GM12864 (cell line): ENCODE measurements at regions not wholly inside any gene's neighbourhood (a gene's known extent, or its start where the extent isn't known, plus 50 kb on each side); places are given as distances from the start of the nearest gene placed in this dataset.

Source experiments
- DNase-seq: peaks from one replicate; pipeline ENCODE4 v3.0.0-alpha.2; 2011; ENCODE audit warnings: low read depth
- H3K4me3 ChIP-seq: 2 replicates; pipeline ENCODE4 v1.5.1; 2011; ENCODE audit warnings: mild to moderate bottlenecking, low read depth, low read length, control low read depth
- TF ChIP-seq, protein P1 (sequence below): IDR thresholded peaks from 2 replicates; pipeline ENCODE4 v1.5.1; 2011; ENCODE audit warnings: low read depth, mild to moderate bottlenecking, moderate library complexity, low read length, control low read depth, inconsistent platforms; ENCODE audit errors: missing control alignments

DNA sequence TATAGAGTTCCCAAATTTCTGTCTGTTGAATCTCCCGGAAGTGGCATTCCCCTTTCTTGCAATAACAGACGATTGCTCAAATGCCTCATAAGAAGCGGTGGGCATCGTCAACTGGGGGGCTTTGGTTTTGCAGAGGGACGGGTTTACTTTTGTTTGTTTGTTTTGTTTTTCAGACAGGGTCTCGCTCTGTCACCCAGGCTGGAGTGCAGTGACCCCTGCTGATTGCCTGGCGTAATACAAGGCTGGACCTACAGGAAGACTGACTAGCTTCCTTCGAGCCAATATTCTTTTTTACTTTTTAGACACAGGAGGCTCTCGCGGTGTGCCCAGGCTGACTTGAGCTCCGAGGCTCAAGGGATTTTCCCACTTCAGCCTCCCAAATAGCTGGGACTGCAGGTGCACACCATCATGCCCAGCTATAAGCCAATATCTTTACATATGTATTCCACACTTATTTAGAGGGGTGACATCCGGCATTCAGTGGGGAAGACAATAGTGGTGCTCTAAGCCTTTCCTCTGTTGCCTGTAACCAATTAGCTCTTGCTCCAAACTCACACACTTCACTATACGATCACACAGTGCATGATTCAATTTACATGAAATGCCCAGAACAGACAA lies 58.1 kb downstream of the FHIP2A start:
- no peak overlapping the region for H3K4me3 ChIP-seq
- TF ChIP-seq, protein P1, sequence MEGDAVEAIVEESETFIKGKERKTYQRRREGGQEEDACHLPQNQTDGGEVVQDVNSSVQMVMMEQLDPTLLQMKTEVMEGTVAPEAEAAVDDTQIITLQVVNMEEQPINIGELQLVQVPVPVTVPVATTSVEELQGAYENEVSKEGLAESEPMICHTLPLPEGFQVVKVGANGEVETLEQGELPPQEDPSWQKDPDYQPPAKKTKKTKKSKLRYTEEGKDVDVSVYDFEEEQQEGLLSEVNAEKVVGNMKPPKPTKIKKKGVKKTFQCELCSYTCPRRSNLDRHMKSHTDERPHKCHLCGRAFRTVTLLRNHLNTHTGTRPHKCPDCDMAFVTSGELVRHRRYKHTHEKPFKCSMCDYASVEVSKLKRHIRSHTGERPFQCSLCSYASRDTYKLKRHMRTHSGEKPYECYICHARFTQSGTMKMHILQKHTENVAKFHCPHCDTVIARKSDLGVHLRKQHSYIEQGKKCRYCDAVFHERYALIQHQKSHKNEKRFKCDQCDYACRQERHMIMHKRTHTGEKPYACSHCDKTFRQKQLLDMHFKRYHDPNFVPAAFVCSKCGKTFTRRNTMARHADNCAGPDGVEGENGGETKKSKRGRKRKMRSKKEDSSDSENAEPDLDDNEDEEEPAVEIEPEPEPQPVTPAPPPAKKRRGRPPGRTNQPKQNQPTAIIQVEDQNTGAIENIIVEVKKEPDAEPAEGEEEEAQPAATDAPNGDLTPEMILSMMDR = peak; percentile 89
- peak; percentile 22 for DNase-seq

DNA sequence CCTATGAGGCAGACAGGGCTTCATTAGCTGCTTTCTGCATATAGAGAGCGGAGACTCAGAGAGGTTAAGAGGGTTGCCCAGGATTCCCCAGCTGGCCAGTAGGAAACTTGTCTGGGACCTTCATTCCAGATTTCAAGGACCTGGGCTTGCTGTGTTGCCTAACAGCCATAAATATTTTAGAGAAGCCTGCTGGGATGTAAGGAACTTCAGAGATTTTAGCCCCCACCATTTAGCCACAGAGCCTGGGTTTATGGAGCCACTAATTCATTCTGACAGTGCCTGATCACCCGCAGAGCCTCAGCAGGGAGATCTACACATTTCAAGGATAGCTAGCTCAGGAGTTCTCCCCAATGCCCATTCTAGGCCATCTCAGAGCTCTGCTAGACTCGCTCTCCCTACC lies 56.6 kb upstream of the TRUB1 start:
- no peak overlapping the region for H3K4me3 ChIP-seq
- TF ChIP-seq, protein P1 = no peak
- DNase-seq = no peak

DNA sequence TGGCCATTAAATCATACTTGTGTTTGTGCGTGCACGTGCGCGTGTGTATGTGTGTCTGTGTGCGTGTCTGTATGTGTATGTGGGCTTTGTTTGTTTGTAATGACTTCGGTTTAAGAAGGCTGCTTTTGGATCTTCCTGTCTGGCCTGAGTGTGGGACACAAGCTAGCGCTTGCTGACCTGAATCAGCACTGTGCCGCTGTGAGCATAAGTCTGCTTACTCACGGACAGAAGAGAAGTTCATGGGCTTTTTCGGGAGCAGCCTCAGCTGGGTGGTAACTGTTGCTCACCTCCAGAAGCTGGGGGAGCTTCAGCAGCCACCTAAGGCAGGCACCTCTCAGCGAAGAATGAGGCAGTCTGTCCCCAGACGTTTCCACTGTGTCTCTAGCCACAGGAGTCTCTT lies 56.1 kb upstream of the TRUB1 start:
- TF ChIP-seq, protein P1 = no peak
- H3K4me3 ChIP-seq = no peak overlapping the region
- DNase-seq = no peak

DNA sequence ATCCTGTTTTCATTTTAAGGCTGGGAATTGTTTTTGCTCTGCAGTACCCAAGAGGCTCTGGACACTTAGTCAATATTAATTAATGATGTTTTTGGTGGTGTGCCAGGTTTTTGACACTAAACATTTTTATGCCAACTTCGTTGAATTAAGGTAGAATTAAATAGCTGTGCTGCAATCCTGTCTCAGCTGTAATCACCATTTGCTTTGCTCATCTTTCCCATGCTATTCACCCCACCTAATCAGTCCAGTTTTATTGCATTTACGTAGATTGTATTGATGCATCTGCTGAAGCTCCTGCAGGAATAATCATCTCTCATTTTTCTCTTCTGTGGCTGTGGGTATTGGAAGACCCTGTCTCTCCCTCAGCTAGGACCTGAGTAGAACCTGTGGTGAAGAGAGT lies 52.6 kb upstream of the TRUB1 start:
- TF ChIP-seq, protein P1 = no peak
- H3K4me3 ChIP-seq = no peak overlapping the region
- DNase-seq = no peak
